ENCODE measurements at regions not wholly inside any gene's neighbourhood (a gene's known extent, or its start where the extent isn't known, plus 50 kb on each side); places are given as distances from the start of the nearest gene placed in this dataset.

GRCh38 chr3:137061186-137061585 lies 103.4 kb downstream of the IL20RB start:
- DNase-seq, result no peak

- no peak for DNase-seq
Measured at GRCh38 chr3:137062250-137062649, 104.5 kb downstream of the IL20RB start.

- DNase-seq, result no peak
Measured at GRCh38 chr3:137065381-137065780, 107.6 kb downstream of the IL20RB start.

GRCh38 chr3:137066092-137066491 lies 108.3 kb downstream of the IL20RB start:
- no peak for DNase-seq

GRCh38 chr3:137071104-137071503 lies 113.3 kb downstream of the IL20RB start:
- no peak for DNase-seq

- DNase-seq, result no peak
Measured at GRCh38 chr3:137075020-137075419, 117.2 kb downstream of the IL20RB start.

- no peak for DNase-seq
Measured at GRCh38 chr3:137078040-137078439, 120.3 kb downstream of the IL20RB start.

- DNase-seq, result no peak
Measured at GRCh38 chr3:137079571-137079970, 121.8 kb downstream of the IL20RB start.

GRCh38 chr3:137081711-137082110 lies 123.9 kb downstream of the IL20RB start:
- DNase-seq, result no peak

GRCh38 chr3:137082763-137083162 lies 125.0 kb downstream of the IL20RB start:
- DNase-seq, result no peak

GRCh38 chr3:137083332-137083731 lies 125.5 kb downstream of the IL20RB start:
- no peak for DNase-seq

- no peak for DNase-seq
Measured at GRCh38 chr3:137084586-137084985, 126.8 kb downstream of the IL20RB start.

- no peak for DNase-seq
Measured at GRCh38 chr3:137097386-137097785, 139.6 kb downstream of the IL20RB start.

GRCh38 chr3:137097852-137098251 lies 140.1 kb downstream of the IL20RB start:
- no peak for DNase-seq

GRCh38 chr3:137099364-137100219 lies 141.8 kb downstream of the IL20RB start:
- DNase-seq, result no peak

- DNase-seq, result no peak
Measured at GRCh38 chr3:137100326-137100725, 142.5 kb downstream of the IL20RB start.

GRCh38 chr3:137103739-137104138 lies 146.0 kb downstream of the IL20RB start:
- DNase-seq, result peak; percentile 35

- peak; percentile 75 for DNase-seq
Measured at GRCh38 chr3:137105277-137105977, 147.6 kb downstream of the IL20RB start.

GRCh38 chr3:137106612-137107240 lies 148.9 kb downstream of the IL20RB start:
- DNase-seq, result no peak

GRCh38 chr3:137108699-137109440 lies 151.1 kb downstream of the IL20RB start:
- DNase-seq, result no peak

GRCh38 chr3:137110392-137110996 lies 152.7 kb downstream of the IL20RB start:
- peak; percentile 24 for DNase-seq

- DNase-seq, result no peak
Measured at GRCh38 chr3:137111497-137111896, 153.7 kb downstream of the IL20RB start.

- DNase-seq, result no peak
Measured at GRCh38 chr3:137116619-137117018, 158.8 kb downstream of the IL20RB start.
